Endodermal cell (in vitro differentiated cells): ENCODE measurements at regions not wholly inside any gene's neighbourhood (a gene's known extent, or its start where the extent isn't known, plus 50 kb on each side); places are given as distances from the start of the nearest gene placed in this dataset.

Experiments
- DNase-seq: peaks from one replicate; pipeline ENCODE4 v3.0.0-alpha.2; 2017
- H3K27ac ChIP-seq: 2 replicates; pipeline ENCODE4 v1.5.1; 2013; ENCODE audit warnings: mild to moderate bottlenecking, low read depth, low read length, moderate library complexity
- H3K27me3 ChIP-seq: 2 replicates; pipeline ENCODE4 v1.6.1; 2013; ENCODE audit warnings: mild to moderate bottlenecking, low read length, moderate library complexity; ENCODE audit not compliant: insufficient read depth, control insufficient read depth, poor library complexity, severe bottlenecking
- H3K36me3 ChIP-seq: 2 replicates; pipeline ENCODE4 v1.7.0; 2013; ENCODE audit warnings: mild to moderate bottlenecking, low read length, moderate library complexity; ENCODE audit not compliant: control insufficient read depth, insufficient read depth
- H3K4me1 ChIP-seq: one replicate; pipeline ENCODE4 v1.7.0; 2013; ENCODE audit warnings: low read length; ENCODE audit not compliant: control insufficient read depth, insufficient read depth
- H3K4me3 ChIP-seq: 2 replicates; pipeline ENCODE4 v1.5.1; 2013; ENCODE audit warnings: mild to moderate bottlenecking, low read length, moderate library complexity
- H3K9ac ChIP-seq: 2 replicates; pipeline ENCODE4 v1.6.1; 2013; ENCODE audit warnings: mild to moderate bottlenecking, low read length, moderate library complexity; ENCODE audit not compliant: poor library complexity, severe bottlenecking; ENCODE audit errors: extremely low read depth
- H3K9me3 ChIP-seq: 2 replicates; pipeline ENCODE4 v1.6.1; 2013; ENCODE audit warnings: mild to moderate bottlenecking, low read length, moderate library complexity; ENCODE audit not compliant: control insufficient read depth
- H3K27ac Mint-ChIP-seq: 2 replicates; pipeline ENCODE4 v1.8.0; 2020; ENCODE audit warnings: mixed read lengths
- H3K27me3 Mint-ChIP-seq: 2 replicates; pipeline ENCODE4 v1.8.0; 2021; ENCODE audit warnings: mild to moderate bottlenecking, mixed read lengths; ENCODE audit not compliant: insufficient read depth
- H3K36me3 Mint-ChIP-seq: 2 replicates; pipeline ENCODE4 v1.8.0; 2020; ENCODE audit warnings: low read depth, mixed read lengths
- H3K4me1 Mint-ChIP-seq: 2 replicates; pipeline ENCODE4 v1.8.0; 2020; ENCODE audit warnings: mixed read lengths
- H3K4me3 Mint-ChIP-seq: 2 replicates; pipeline ENCODE4 v1.8.0; 2020; ENCODE audit warnings: mild to moderate bottlenecking, moderate library complexity, mixed read lengths
- H3K9me3 Mint-ChIP-seq: 2 replicates; pipeline ENCODE4 v1.8.0; 2020; ENCODE audit warnings: mild to moderate bottlenecking, mixed read lengths
- CTCF ChIP-seq: fragments of 200-600 bp; sonication (generic); conservative IDR thresholded peaks from 2 replicates; pipeline ENCODE4 v1.5.0; 2021; ENCODE audit warnings: antibody characterized with exemption, mild to moderate bottlenecking
- WGBS, 2 experiments: methylation state at CpG; one replicate each; pipeline versions ENCODE4 v1.1.5 to v1.1.7; 2013; ENCODE audit warnings: missing lambda C conversion rate in 2 of 2, mixed read lengths in 1 of 2; ENCODE audit not compliant: insufficient coverage in 1 of 2, insufficient read length in 1 of 2; 5-methylcytosine and 5-hydroxymethylcytosine counted together

GRCh38 chr3:124420392-124420791 is 309.9 kb upstream of the UMPS start:
- no peaks in the 10 kb centered on the region for H3K36me3 Mint-ChIP-seq
- no peaks in the 10 kb centered on the region for H3K4me1 ChIP-seq
- H3K27ac Mint-ChIP-seq, result no peak overlapping the region
- DNase-seq, result no peak
- 93 to 100% methylated on average over 1 to 2 of the region's 2 CpGs for WGBS, 2 experiments
- H3K4me1 Mint-ChIP-seq, result no peaks in the 10 kb centered on the region
- TF ChIP-seq CTCF, result no peak
- no peak overlapping the region for H3K27ac ChIP-seq
- H3K9ac ChIP-seq, result no peak overlapping the region
- H3K36me3 ChIP-seq, result no peaks in the 10 kb centered on the region
- no peaks in the 10 kb centered on the region for H3K9me3 ChIP-seq
- no peak overlapping the region for H3K4me3 ChIP-seq
- no peaks in the 10 kb centered on the region for H3K9me3 Mint-ChIP-seq
- H3K27me3 ChIP-seq, result no peaks in the 10 kb centered on the region
- H3K27me3 Mint-ChIP-seq, result no peaks in the 10 kb centered on the region
- H3K4me3 Mint-ChIP-seq, result no peak overlapping the region

GRCh38 chr3:124422805-124423204 is 307.4 kb upstream of the UMPS start:
- Mint-ChIP-seq H3K27me3 (no peaks in the 10 kb centered on the region), H3K9me3 (no peaks in the 10 kb centered on the region), H3K4me1 (no peaks in the 10 kb centered on the region), H3K27ac (no peak overlapping the region), H3K36me3 (no peaks in the 10 kb centered on the region), H3K4me3 (no peak overlapping the region)
- whole genome bisulfite sequencing, 2 experiments, result 95 to 100% methylated on average over 4 of the region's 4 CpGs
- H3K36me3 ChIP-seq, result no peaks in the 10 kb centered on the region
- DNase-seq, result no peak
- H3K9me3 ChIP-seq, result no peaks in the 10 kb centered on the region
- H3K27me3 ChIP-seq, result no peaks in the 10 kb centered on the region
- no peak for TF ChIP-seq CTCF
- H3K4me3 ChIP-seq, result no peak overlapping the region
- no peak overlapping the region for H3K9ac ChIP-seq
- H3K4me1 ChIP-seq, result no peaks in the 10 kb centered on the region
- H3K27ac ChIP-seq, result no peak overlapping the region

GRCh38 chr3:124424396-124424795 is 305.9 kb upstream of the UMPS start:
- Mint-ChIP-seq H3K9me3 (no peaks in the 10 kb centered on the region), H3K4me3 (no peak overlapping the region), H3K27ac (no peak overlapping the region), H3K36me3 (no peaks in the 10 kb centered on the region), H3K4me1 (peaks cover 3% of the 10 kb centered on the region), H3K27me3 (no peaks in the 10 kb centered on the region)
- H3K9ac ChIP-seq, result no peak overlapping the region
- H3K27ac ChIP-seq, result no peak overlapping the region
- DNase-seq, result no peak
- no peak for TF ChIP-seq CTCF
- WGBS, 2 experiments, result 79 to 82% methylated on average over 1 to 2 of the region's 2 CpGs
- H3K4me1 ChIP-seq, result no peaks in the 10 kb centered on the region
- H3K36me3 ChIP-seq, result no peaks in the 10 kb centered on the region
- no peaks in the 10 kb centered on the region for H3K9me3 ChIP-seq
- H3K4me3 ChIP-seq, result no peak overlapping the region
- H3K27me3 ChIP-seq, result no peaks in the 10 kb centered on the region
